KBM-7 (cell line): ENCODE measurements at regions not wholly inside any gene's neighbourhood (a gene's known extent, or its start where the extent isn't known, plus 50 kb on each side); places are given as distances from the start of the nearest gene placed in this dataset.
"Not testable (repeated sequence)": the region's sequence is repeated elsewhere in the genome, so short reads cannot be mapped to it uniquely, and the experiment has no call there.

Experiments used
- DNase-seq: peaks from one replicate; pipeline ENCODE4 v3.0.0-alpha.2; 2015
- in situ Hi-C: fragments of 300-500 bp; cut with MboI; formaldehyde crosslinking; loops from 2 replicates; pipeline ENCODE4 v1.14.3; 2020; ENCODE audit warnings: low sequenced_read_pairs, low pct_unique_long_range_greater_than_20kb, mixed read lengths

DNA sequence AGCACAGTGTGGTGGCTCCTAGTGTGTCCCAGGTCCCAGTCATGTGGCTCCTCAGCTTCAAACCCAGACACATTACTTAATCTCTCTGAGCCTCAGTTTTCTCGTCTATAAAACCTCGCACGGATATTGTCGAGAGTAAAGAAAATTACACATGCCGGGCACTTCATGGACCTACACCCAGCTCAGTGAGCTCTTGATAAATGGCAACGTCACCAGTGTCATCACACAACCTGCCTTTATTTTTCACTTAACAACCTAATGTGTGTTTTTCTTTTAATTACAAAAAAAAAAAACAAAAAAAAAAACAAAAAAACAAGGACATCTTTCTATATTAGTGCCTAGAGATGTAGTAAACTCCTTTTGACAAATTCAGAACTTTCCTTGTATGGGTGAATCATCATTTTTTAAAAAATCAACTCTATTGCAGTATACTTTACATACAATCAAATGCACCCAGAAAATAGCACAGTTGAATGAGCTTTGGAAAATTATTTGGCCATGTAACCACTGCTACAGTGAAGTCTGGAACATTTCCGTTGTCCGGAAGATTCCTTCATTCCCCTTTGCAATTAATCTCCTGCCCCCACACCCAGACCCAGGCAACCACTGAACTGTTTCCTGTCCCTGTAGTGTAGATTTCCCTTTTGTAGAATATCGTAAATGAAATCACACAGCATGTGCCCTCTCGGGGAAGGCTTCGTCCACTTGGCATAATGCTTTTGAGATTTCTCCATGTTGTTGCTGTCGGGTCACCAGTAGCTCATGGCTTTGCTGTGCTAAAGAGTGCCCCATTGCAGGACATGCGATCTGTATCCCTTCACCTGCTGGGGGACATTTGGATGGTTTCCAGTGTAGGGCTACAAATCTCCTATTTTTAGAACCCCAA is 100.4 kb upstream of the LARP1 start:
- in situ Hi-C loops = loop anchor here (25.0 kb wide), 1 partner anchor 158 kb away; no protein-coding TSS in a partner anchor
- DNase-seq = peak; percentile 78

DNA sequence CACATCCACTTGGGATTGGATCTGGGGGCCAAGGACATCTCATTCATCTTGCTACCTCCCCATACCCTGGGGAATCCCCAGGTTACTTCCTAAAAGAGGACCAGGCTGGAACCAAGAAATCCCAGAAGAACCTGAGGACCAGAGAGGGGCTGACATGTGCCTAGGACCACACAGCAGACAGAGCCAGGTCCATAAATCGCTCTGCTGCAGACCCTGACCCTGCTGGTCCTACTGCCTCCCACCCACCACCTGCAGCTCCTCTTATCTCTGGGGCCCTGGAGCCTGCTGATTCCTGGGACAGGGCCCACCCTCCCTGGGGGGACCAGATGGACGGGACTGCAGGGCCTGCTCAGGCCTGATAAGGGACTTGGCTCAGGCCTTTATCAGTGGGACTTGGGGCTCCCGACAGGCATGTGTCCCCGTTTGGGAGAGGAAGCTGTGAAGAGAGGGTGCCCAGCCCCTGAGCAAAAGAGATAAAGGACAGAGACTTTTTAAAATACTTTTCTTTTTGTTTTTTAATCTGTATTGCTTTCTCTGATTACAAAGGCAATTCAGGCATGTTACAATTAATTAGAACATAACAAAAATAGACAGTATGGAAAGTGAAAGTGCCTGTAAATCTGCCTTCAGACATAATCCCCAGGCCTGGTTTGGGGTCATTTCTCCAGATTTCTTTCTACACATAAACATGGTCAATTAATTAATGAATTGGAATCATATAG is 101.3 kb upstream of the LARP1 start:
- in situ Hi-C loops = loop anchor here (25.0 kb wide), 1 partner anchor 158 kb away; no protein-coding TSS in a partner anchor
- peak; percentile 41 for DNase-seq

DNA sequence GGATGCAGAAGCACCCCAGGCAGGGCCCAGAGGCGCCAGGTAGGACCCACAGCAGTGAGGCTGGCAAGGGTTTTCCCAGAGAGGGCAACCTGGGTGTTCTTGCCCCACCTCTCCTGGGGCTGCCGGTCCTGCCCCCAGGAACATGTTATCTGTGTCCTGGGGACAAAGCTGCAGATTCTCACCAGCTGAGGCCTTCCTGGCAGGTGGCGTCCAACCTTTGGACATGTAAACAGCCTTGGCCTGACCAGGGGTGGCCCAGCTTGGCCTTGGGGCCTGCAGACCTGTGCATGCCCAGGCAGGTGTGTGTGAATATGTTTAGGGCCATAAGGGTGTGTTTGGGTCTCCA is 101.8 kb upstream of the LARP1 start:
- no peak for DNase-seq
- in situ Hi-C loops = loop anchor here (25.0 kb wide), 1 partner anchor 159 kb away; no protein-coding TSS in a partner anchor

DNA sequence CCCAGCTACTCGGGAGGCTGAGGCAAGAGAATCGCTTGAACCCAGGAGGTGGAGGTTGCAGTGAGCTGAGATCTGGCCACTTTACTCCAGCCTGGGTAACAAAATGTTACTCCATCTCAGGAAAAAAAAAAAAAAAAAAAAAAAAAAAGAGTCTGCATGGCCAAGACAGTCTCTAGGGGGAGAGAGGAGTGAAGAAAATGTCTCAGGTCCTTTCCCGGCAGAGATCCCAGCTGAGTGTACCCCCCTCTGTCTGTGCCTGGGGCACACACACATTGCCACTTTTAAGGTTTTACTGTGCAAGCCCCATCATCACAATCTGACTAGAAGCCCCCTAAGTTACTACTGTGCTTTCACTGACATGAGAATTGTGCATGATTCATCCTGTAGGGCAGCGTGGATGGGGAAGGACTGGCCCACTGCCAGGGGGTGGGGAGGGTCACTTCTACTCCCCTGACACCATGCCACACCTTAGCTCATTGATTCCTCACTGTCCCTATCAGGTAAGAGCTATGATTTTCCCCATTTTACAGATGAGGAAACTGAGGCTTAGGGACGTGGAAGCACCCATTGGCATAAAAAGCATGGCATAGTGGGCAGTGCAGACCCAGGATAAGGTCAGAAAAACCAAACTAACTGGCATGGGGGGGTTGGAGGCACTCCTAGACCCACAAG is 102.3 kb upstream of the LARP1 start:
- peak; percentile 32 for DNase-seq
- in situ Hi-C loops = loop anchor here (25.0 kb wide), 1 partner anchor 159 kb away; no protein-coding TSS in a partner anchor

DNA sequence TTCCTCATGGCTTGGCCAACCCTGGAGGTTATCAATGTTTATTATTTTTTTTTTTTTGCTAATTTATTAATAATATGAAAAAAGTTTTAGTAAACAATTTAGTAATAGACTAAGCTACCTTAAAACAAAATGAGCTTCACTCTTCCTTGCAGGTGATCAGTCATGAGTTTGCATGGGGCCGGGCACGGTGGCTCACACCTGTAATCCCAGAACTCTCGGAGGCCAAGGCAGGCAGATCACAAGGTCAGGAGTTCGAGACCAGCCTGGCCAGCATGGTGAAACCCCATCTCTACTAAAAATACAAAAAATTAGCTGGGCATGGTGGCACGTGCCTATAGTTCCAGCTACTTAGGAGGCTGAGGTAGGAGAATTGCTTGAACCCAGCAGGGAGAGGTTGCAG is 103.4 kb upstream of the LARP1 start:
- not testable (repeated sequence) for DNase-seq
- in situ Hi-C loops = loop anchor here (25.0 kb wide), 1 partner anchor 161 kb away; no protein-coding TSS in a partner anchor

DNA sequence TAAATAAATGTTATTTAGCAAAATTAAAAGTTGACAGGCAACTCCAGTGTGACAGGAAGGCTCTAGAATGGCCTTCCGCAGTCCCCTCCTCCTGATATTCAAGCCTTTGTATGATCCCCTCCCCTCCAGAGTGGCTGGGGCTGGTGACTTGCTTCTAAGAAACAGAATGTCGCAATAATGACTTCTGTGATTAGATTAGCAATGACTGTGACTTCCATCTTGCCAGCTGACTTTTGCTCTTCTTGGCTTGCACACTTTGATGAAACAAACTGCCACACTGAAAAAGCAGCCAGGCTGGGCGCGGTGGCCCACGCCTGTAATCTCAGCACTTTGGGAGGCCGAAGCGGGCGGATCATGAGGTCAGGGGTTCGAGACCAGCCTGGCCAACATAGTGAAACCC is 106.5 kb upstream of the LARP1 start:
- DNase-seq = peak; percentile 51
- in situ Hi-C loops = no loop called here

DNA sequence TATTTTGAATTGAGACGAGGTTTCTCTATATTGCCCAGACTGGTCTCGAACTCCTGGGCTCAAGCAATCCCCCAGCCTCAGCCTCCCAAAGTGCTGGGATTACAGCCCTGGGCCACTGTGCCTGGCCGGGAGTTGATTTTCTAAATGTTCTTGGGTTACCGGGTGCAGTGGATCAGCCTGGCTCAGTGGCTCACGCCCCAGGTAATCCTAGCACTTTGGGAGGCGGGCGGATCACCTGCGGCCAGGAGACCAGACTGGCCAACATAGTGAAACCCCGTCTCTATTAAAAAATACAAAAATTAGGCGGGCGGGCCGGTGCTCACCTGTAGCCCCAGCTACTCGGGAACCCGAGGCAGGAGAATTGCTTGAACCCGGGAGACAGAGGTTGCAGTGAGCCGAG is 106.9 kb upstream of the LARP1 start:
- DNase-seq = no peak
- in situ Hi-C loops = no loop called here

DNA sequence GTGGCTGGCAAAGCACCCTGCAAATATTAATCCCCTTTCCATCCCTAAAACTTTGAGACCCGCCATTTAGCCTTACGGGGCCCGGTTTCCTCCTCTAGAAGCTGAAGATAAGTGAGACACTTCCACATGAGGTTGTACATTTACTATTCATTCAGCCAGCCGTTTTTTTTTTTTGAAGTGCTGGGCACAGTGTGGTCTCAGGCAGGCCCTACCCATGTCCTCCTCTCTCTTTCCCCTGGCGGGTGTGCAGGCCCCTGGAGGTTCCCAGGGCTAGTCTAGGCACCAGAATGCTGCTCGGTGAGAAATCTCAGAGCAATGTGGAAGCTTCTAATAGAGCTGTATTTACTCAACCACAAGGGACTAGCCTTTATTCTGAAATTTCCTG is 107.4 kb upstream of the LARP1 start:
- no peak for DNase-seq
- in situ Hi-C loops = no loop called here

DNA sequence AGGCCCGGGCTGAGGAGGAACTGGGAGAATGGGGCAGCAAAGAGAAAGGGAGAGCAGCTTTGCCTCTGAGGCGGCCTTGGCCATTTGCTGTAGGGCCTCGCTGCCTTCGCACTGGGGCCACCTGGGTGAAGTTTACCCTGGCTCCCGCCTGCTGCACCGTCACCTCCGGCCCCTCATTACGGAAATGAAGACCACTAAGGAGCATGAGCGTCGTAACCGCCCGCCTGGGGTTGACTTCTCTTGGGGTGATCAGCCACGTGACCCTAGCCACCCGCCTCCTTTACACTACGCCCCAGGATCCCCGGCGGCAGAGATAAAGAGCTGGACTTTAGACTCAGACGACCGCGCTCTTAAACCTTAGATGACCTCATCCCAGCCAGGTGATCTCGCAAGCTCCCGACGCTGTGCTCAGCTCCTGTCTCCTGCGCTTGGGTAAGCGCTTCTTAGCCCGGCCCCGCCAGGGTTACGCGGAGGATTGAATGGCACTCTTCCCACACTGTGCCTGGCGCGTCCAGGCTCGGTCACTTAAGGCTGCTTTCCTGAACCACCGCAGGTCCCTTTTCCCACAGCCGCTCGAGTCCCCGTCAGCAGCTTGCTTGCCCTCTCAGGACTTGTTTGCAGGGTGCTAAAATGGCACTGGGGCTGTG is 107.9 kb upstream of the LARP1 start:
- no peak for DNase-seq
- in situ Hi-C loops = no loop called here

DNA sequence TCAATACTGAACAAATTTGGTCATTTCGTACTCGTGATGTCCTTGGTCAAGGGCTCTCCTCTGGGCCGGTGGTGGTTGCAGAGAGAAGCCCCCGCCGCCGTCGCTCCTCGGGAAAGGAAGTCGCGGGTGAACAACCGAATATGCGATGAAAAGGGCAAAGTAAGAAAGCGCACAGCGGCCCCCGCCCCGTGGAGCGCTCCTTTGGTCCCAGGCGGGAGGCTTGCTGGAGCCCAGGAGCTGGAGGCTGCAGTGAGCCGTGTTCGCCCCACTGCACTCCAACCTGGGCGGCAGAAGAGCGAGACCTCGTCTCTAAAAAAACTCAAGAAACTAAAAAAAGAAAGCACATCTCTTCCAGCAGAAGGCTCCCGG is 108.4 kb upstream of the LARP1 start:
- no peak for DNase-seq
- in situ Hi-C loops = no loop called here

DNA sequence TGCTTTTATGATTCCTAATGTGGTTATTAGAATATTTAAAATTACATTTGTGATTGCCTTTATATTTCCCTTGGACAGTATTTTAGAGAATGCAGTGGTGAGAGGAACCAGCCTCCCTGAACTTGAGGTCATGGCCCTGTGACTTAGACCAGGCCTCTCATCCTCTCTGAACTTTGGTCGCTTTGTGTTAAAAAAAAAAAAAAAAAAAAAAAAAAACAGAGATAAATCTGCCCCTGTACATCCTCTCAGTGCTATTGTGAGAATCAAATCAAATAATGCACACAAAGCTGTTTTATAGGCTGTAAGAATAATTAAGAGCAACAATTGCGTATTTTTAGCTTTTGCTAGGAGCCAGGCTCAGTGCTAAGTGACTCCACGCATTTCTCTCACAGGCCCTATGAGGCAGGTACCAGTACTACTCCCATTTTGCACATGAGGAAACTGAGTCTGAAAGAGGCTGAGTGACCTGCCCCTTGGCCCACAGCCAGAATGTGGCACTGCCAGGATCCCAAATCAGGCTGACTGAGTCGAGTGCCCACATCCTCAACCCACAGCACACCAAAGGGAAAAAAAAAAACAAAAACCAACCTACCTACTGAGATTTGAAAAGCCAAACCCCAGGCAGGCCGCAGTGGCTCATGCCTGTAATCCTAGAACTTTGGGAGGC is 110.3 kb upstream of the LARP1 start:
- DNase-seq = no peak
- in situ Hi-C loops = no loop called here

DNA sequence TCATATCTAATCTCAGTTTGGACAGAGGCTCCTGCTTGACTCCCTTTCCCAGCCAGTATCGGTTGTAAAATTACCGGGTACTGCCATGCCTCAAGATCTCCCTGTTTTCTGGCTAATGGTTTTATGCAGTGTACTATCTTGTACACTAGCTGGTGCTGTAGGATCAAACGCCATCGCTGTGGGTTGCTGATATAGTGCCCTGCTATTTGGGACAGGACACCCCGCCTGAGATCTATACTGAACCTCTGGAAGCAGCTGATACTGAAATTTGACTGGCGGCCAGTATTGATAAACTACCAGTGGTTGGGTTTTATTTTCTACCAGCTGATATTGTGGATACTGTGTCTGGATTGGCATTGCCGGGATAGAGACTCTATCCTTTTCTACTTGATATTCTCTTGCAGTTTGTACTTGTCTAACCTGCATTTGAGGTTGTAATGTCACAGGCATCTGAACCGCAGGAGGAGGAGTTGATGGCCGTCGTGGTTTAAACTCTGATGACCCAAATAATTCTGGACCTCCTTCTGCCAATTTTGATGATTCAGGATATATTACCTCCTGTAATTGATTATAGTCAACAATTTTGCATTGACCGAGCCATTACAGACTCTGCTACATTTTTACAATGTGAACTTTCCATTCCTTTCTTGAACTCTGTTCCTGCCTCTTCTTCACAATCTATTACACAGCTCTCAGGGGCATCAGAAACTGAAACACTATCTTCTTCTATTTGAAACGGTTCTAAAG is 112.5 kb upstream of the LARP1 start:
- in situ Hi-C loops = no loop called here
- DNase-seq = peak; percentile 58

DNA sequence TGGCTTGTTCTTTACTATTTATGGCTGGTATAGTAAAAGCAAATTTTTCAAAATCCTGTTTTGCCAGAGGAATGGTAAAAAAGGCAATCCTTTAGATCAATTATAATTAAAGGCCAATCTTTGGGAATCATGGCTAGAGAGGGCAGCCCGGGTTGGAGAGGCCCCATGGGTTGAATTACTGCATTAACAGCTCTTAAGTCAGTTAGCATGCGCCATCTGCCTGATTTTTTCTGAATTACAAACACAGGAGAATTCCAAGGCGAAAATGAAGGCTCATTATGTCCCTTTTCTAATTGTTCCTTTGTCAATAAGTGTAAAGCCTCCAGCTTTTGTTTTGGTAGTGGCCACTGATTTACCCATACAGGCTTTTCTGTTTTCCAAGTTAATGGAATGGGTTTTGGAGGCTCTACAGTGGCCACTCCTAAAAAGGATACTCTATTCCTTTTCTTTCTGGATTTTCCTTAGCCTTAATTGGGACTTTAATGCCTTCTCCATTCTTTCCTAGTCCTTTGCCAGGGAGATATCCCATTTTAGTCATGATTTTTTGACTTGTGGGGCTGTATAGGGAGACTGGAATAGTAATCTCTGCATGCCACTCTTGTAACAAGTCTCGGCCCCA is 114.9 kb upstream of the LARP1 start:
- peak; percentile 54 for DNase-seq
- in situ Hi-C loops = not testable (repeated sequence)

DNA sequence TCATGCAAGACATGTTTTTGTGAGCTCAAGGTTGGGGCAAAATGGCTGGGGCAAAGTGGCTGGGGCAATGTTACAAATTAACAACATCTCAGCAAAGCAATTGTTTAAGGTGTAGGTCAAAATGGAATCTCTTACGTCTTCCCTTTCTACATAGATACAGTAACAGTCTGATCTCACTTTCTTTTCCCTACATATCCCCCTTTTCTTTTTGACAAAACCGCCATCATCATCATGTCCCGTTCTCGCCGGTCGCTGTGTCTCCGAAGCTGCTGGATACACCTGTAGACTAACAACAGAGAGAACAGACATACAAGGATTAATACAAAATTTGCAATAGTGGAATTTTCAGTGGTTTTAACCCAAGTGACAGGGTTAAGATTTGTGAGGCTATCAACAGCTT is 118.4 kb upstream of the LARP1 start:
- DNase-seq, in situ Hi-C loops: not testable (repeated sequence)

DNA sequence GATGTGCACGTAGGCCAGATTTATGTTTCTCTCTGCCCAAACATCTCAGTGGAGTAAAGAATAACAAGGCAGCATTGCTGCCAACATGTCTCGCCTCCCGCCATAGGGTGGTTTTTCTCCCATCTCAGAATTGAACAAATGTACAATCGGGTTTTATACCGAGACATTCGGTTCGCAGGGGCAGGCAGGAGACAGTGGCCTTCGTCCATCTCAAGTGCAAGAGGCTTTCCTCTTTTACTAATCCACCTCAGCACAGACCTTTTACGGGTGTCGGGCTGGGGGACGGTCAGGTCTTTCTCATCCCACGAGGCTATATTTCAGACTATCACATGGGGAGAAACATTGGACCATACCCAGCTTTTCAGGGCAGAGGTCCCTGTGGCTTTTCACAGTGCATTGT is 118.9 kb upstream of the LARP1 start:
- in situ Hi-C loops, DNase-seq: not testable (repeated sequence)

DNA sequence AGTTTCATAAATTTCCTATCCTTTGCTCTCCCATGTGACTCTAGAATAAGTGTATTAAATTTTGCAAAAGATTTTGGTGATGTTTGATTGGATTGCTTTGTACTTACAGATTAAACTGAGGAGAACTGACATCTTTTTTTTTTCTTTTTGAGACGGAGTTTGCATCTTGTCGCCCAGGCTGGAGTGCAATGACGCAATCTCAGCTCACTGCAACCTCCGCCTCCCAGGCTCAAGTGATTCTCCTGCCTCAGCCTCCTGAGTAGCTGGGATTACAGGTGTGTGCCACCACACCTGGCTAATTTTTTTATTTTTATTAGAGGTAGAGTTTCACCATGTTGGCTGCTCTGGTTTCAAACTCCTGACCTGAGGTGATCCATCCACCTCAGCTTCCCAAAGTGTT is 121.4 kb upstream of the LARP1 start:
- DNase-seq, in situ Hi-C loops: not testable (repeated sequence)

DNA sequence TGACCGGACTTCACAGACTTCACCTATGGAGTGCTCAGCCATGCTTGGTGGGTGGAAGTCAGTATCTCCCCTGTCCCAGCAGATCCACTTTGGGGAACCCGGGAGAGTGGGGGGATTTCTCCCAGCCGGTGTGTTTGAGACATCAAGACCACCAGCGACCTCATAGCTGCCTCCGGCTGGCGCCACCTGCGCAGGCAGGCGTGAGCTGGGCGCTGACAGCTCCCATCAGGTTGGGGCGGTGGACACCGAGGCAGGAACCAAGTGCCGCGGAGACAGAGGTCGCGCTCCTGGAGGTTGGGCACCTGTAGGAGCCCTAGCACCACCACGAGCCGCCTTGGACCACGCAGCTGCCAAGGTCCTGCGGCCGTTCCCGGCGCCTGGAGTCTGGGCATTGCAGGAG is 124.0 kb upstream of the LARP1 start:
- in situ Hi-C loops = no loop called here
- no peak for DNase-seq

DNA sequence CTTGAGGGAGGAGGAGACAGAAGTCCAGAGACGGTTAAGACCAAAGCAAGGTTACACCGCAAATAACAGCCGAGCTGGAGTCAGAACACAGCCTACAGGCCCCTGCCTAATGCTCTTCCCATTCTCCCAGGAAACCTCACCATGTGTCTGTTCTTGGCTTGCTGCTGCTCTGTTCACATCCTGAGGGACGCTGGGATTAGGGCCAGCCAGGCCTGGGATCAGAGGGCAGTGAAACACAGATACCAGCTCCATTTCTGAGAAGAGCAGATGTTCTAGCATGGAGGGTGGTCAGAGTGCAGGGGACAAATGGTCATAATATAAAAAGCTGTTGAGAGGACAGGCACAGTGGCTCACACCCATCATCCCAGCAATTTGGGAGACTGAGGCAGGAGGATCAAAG is 124.8 kb upstream of the LARP1 start:
- in situ Hi-C loops = no loop called here
- no peak for DNase-seq
